ENCODE measurements at regions not wholly inside any gene's neighbourhood (a gene's known extent, or its start where the extent isn't known, plus 50 kb on each side); places are given as distances from the start of the nearest gene placed in this dataset.

DNA sequence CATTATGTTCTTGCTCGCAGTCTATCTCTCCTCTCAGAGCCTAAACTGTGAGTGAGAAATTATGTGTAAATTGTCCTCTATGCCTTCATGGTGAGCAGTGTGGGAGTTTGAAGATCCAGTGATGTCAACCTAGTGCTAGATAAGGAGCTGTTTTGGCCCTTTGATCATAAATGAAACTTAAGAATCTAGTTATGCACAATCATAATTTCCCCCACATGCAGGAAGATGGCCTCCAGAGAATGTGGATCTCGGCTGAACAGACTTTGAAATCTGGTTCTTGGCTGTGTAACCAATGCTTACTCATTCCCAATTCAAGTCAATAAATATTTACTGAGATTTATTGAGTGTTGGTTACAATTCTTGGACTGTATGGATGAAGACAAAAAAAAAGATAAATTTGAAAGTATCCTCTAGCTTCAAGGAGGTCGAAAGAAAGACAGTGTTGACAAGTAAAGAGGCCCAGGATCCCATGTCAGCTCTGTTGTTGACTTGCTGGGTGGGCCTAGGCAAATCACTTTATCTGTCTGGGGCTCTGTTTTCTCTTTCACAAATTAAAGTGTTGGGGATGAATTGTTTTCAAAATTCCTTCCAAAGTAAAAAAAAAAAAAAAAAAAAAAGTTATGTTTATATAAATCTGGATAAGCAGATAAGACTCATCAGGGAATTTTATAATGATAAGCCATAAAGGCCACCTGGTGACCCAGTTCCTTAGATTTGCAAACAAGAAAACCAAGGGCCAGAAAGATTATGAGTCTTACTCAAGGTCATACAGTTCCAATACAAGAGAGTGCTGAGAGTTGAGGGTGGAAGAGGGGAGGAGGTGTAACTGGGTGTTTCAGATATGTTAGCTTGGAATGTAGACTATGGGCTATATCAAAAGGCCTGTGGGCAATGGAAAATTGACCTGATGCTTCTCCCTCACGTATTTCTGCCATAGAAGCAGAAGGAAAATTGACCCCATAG lies 969.9 kb downstream of the KCNMA1 start:
- no peak for ATAC-seq

DNA sequence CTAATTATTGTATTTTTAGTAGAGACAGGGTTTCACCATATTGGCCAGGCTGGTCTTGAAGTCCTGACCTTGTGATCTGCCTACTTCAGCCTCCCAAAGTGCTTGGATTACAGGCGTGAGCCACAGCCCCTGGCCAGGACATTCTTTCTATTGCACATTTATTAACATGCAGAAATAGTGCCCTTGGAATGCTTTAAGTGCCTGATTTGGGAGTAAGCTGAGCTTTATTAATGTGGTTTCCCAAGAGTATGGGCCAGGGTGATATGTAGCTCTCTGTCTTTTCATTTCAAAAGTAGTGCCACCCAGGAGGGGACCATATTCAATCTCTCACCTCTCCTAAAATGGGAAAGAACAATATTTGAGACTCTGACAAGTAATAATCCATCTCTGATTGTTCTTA lies 970.7 kb downstream of the KCNMA1 start:
- Mint-ChIP-seq H3K9me3 (peaks cover 0 to 3% of the 10 kb centered on the region in 2 donors), H3K4me1 (no peaks in the 10 kb centered on the region)

More for the DNA sequence above, 969.9 kb downstream of the KCNMA1 start:
- Mint-ChIP-seq H3K36me3 (no peaks in the 10 kb centered on the region), H3K4me1 (no peaks in the 10 kb centered on the region), H3K9me3 (peaks cover 0 to 3% of the 10 kb centered on the region in 2 donors), H3K27me3 (ENCODE audit: low read depth in 2 of 2) (no peaks in the 10 kb centered on the region), H3K27ac (no peak overlapping the region), H3K4me3 (no peak overlapping the region)
- intact Hi-C loops (cut with micrococcal nuclease): no loop called here
- TF ChIP-seq, protein P1, sequence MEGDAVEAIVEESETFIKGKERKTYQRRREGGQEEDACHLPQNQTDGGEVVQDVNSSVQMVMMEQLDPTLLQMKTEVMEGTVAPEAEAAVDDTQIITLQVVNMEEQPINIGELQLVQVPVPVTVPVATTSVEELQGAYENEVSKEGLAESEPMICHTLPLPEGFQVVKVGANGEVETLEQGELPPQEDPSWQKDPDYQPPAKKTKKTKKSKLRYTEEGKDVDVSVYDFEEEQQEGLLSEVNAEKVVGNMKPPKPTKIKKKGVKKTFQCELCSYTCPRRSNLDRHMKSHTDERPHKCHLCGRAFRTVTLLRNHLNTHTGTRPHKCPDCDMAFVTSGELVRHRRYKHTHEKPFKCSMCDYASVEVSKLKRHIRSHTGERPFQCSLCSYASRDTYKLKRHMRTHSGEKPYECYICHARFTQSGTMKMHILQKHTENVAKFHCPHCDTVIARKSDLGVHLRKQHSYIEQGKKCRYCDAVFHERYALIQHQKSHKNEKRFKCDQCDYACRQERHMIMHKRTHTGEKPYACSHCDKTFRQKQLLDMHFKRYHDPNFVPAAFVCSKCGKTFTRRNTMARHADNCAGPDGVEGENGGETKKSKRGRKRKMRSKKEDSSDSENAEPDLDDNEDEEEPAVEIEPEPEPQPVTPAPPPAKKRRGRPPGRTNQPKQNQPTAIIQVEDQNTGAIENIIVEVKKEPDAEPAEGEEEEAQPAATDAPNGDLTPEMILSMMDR (IDR thresholded peaks at IDR 0.05): no peak
- Histone ChIP-seq H3K4me3 (ENCODE audit: low read length) (no peak overlapping the region), H3K27me3 (ENCODE audit: control insufficient read depth, insufficient read depth, low read length) (no peaks in the 10 kb centered on the region), H3K36me3 (ENCODE audit: control insufficient read depth, insufficient read depth, low read length) (no peaks in the 10 kb centered on the region), H3K27ac (ENCODE audit: low read length) (no peak overlapping the region), H3K4me1 (ENCODE audit: control insufficient read depth, insufficient read depth, low read length) (no peaks in the 10 kb centered on the region), H3K9me3 (ENCODE audit: control insufficient read depth, insufficient read depth, low read length) (no peaks in the 10 kb centered on the region)
- DNase-seq: no peak
- WGBS (ENCODE audit: insufficient coverage): 86% methylated on average over 3 of the region's 4 CpGs

DNA sequence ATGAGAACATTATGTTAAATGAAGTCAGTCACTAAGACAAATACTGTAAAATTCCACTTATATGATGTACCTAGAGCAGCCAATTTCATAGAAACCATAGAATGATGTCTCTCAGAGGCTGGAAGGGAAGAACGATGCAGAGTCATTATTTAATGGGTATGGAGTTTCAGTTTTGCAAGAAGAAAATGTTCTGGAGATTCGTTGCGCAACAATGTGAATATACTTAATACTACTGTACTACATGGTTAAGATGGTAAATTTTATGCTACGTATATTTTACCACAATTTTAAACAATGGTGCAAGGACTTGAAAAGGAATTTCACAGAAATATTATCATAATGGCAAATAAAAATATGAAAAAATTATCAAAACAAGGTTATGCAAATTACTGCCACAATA lies 972.6 kb downstream of the KCNMA1 start:
- Histone ChIP-seq H3K36me3 (ENCODE audit: control insufficient read depth, insufficient read depth, low read length) (no peaks in the 10 kb centered on the region), H3K27me3 (ENCODE audit: control insufficient read depth, insufficient read depth, low read length) (no peaks in the 10 kb centered on the region), H3K4me3 (ENCODE audit: low read length) (no peak overlapping the region), H3K27ac (ENCODE audit: low read length) (no peak overlapping the region), H3K9me3 (ENCODE audit: control insufficient read depth, insufficient read depth, low read length) (no peaks in the 10 kb centered on the region), H3K4me1 (ENCODE audit: control insufficient read depth, insufficient read depth, low read length) (no peaks in the 10 kb centered on the region)
- TF ChIP-seq, protein P1 (IDR thresholded peaks at IDR 0.05): no peak
- Mint-ChIP-seq H3K36me3 (no peaks in the 10 kb centered on the region), H3K4me3 (no peak overlapping the region), H3K27ac (no peak overlapping the region), H3K4me1 (no peaks in the 10 kb centered on the region), H3K9me3 (peaks cover 0 to 3% of the 10 kb centered on the region in 2 donors), H3K27me3 (ENCODE audit: low read depth in 2 of 2) (no peaks in the 10 kb centered on the region)
- ATAC-seq: no peak
- intact Hi-C loops (cut with micrococcal nuclease): no loop called here
- DNase-seq: no peak
- no CpG with 5 or more reads among the region's 4 CpGs for WGBS (ENCODE audit: insufficient coverage)

More for the DNA sequence above, 970.7 kb downstream of the KCNMA1 start:
- DNase-seq (no peak), ATAC-seq (no peak)
- intact Hi-C loops (cut with micrococcal nuclease): no loop called here
- H3K27me3 ChIP-seq (ENCODE audit: control insufficient read depth, insufficient read depth, low read length): no peaks in the 10 kb centered on the region
- Mint-ChIP-seq H3K27ac (no peak overlapping the region), H3K4me3 (no peak overlapping the region), H3K27me3 (ENCODE audit: low read depth in 2 of 2) (no peaks in the 10 kb centered on the region), H3K36me3 (no peaks in the 10 kb centered on the region)
- no peak overlapping the region for H3K27ac ChIP-seq (ENCODE audit: low read length)
- no peaks in the 10 kb centered on the region for H3K36me3 ChIP-seq (ENCODE audit: control insufficient read depth, insufficient read depth, low read length)
- 92% methylated on average over 1 of the region's 1 CpG for WGBS (ENCODE audit: insufficient coverage)
- H3K4me1 ChIP-seq (ENCODE audit: control insufficient read depth, insufficient read depth, low read length): no peaks in the 10 kb centered on the region
- TF ChIP-seq, protein P1 (IDR thresholded peaks at IDR 0.05): no peak
- H3K4me3 ChIP-seq (ENCODE audit: low read length): no peak overlapping the region
- no peaks in the 10 kb centered on the region for H3K9me3 ChIP-seq (ENCODE audit: control insufficient read depth, insufficient read depth, low read length)
